ENCODE measurements at regions not wholly inside any gene's neighbourhood (a gene's known extent, or its start where the extent isn't known, plus 50 kb on each side); places are given as distances from the start of the nearest gene placed in this dataset.

- Histone ChIP-seq H4K20me1 (replicated peaks; ENCODE audit: control insufficient read depth, insufficient read depth, low read length) (no peaks in the 10 kb centered on the region), H3K4me3 (no peak overlapping the region), H3K27ac (ENCODE audit: extremely low read depth, low read depth, low read length) (no peak overlapping the region), H3K27me3 (ENCODE audit: control insufficient read depth in 2 of 2, insufficient read depth in 2 of 2, low read length in 2 of 2) (peaks cover 8 to 29% of the 10 kb centered on the region in 2 experiments; a peak in 3 of 5 replicates), H3K9ac (ENCODE audit: insufficient read depth in 1 of 2, low read depth in 2 of 2, low read length in 2 of 2) (no peak overlapping the region), H3K36me3 (ENCODE audit: control insufficient read depth, insufficient read depth, low read length) (no peaks in the 10 kb centered on the region), H3K4me2 (ENCODE audit: insufficient read depth, low read length) (no peak overlapping the region), H2AFZ (ENCODE audit: low read depth, low read length) (no peak overlapping the region), H3K79me2 (ENCODE audit: control insufficient read depth, insufficient read depth, low read length) (no peaks in the 10 kb centered on the region), H3K9me3 (replicated peaks; ENCODE audit: control insufficient read depth, insufficient read depth, low read depth, low read length) (no peaks in the 10 kb centered on the region), H3K9me1 (ENCODE audit: control insufficient read depth, insufficient read depth, low read length) (peaks cover 2% of the 10 kb centered on the region), H3K4me1 (replicated peaks in 1 of 2; ENCODE audit: control insufficient read depth in 2 of 2, insufficient read depth in 2 of 2, low read length in 2 of 2) (peaks cover 0 to 21% of the 10 kb centered on the region in 2 experiments; a peak in 3 of 5 replicates)
- in situ Hi-C loops (cut with MboI) (no loop called here), intact Hi-C loops (cut with micrococcal nuclease) (loop anchor here (5.0 to 10.0 kb wide), 3 partner anchors 171 to 491 kb away; no protein-coding TSS in a partner anchor)
- DNase-seq (ENCODE audit: extremely low read depth in 1 of 4, low spot score in 3 of 4) (no peak), ATAC-seq (no peak), FAIRE-seq (no peak)
- ChIA-PET CTCF (ENCODE audit: low intra/inter-chr PET ratio) (no interaction called here), POLR2A (no interaction called here)
- TF ChIP-seq RBM25 (IDR thresholded peaks at IDR 0.05; ENCODE audit: low read depth, low read length, severe bottlenecking) (peak; percentile 59), KDM1A (IDR thresholded peaks at IDR 0.05) (0 out of 4 replicates have a peak, but pooled peaks of 1 of the 2 experiments have one; percentile 9), ARID3B (CRISPR knock-in tag; IDR thresholded peaks at IDR 0.05; ENCODE audit: borderline replicate concordance) (no peak), MIER1 (IDR thresholded peaks at IDR 0.05; ENCODE audit: low read depth) (peak; percentile 65; the same call in 1 of the 2 replicates), EHMT2 (IDR thresholded peaks at IDR 0.05) (peak; percentile 42; the same call in 1 of the 2 replicates), ESRRA (IDR thresholded peaks at IDR 0.05; ENCODE audit: borderline replicate concordance, low read depth) (peak; percentile 88), MXI1 (IDR thresholded peaks at IDR 0.05; ENCODE audit: low read depth, low read length) (no peak), HDAC2 (IDR thresholded peaks at IDR 0.05) (no peak), REST (IDR thresholded peaks at IDR 0.05; ENCODE audit: borderline replicate concordance) (peak; percentile 86), REST (CRISPR knock-in tag; IDR thresholded peaks at IDR 0.05; ENCODE audit: low read depth) (no peak), MYBL2 (IDR thresholded peaks at IDR 0.05; ENCODE audit: low read depth) (no peak), MYBL2 (CRISPR knock-in tag; IDR thresholded peaks at IDR 0.05; ENCODE audit: borderline replicate concordance) (no peak)
- 39% methylated on average over 6 of the region's 6 CpGs for WGBS (ENCODE audit: insufficient coverage, low coverage, missing lambda C conversion rate)
- no TSS peak for BruUV-seq (replicated peaks)
These were observed 65.3 kb upstream of the TMEM97 start for GRCh38 chr17:28253663-28254062.
